ENCODE measurements at regions not wholly inside any gene's neighbourhood (a gene's known extent, or its start where the extent isn't known, plus 50 kb on each side); places are given as distances from the start of the nearest gene placed in this dataset.

GRCh38 chr3:94643400-94643799 is 580.5 kb downstream of the NSUN3 start (continued):
- TF ChIP-seq CBX5 (IDR thresholded peaks at IDR 0.05; ENCODE audit: low read depth, low read length): no peak
- no peak for TF ChIP-seq JUND (IDR thresholded peaks at IDR 0.05; ENCODE audit: low read length)
- no peak for TF ChIP-seq BRCA1 (IDR thresholded peaks at IDR 0.05; ENCODE audit: low read depth, low read length)
- TF ChIP-seq KDM5A (IDR thresholded peaks at IDR 0.05; ENCODE audit: low read length): no peak
- TF ChIP-seq SP4 (IDR thresholded peaks at IDR 0.05; ENCODE audit: low read length): no peak
- TF ChIP-seq CBX8 (IDR thresholded peaks at IDR 0.05; ENCODE audit: borderline replicate concordance, low read depth, low read length): no peak
- TF ChIP-seq, protein P1, sequence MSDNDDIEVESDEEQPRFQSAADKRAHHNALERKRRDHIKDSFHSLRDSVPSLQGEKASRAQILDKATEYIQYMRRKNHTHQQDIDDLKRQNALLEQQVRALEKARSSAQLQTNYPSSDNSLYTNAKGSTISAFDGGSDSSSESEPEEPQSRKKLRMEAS (IDR thresholded peaks at IDR 0.05): no peak
- 0 out of 2 replicates have a peak, but pooled peaks have one; percentile 12 for TF ChIP-seq YY1 (IDR thresholded peaks at IDR 0.05; ENCODE audit: low read depth, low read length)
- TF ChIP-seq TAF1 (IDR thresholded peaks at IDR 0.05; ENCODE audit: low read depth, low read length): no peak

All from H1 (cell line).